ENCODE measurements at regions not wholly inside any gene's neighbourhood (a gene's known extent, or its start where the extent isn't known, plus 50 kb on each side); places are given as distances from the start of the nearest gene placed in this dataset.

GRCh38 chr14:25628978-25629377, 579.0 kb upstream of the STXBP6 start:
- no peak for TF ChIP-seq CTCF (IDR thresholded peaks at IDR 0.05)
- no peak for TF ChIP-seq POLR2A (IDR thresholded peaks at IDR 0.05)
